NOMO-1 (cell line): ENCODE measurements at regions not wholly inside any gene's neighbourhood (a gene's known extent, or its start where the extent isn't known, plus 50 kb on each side); places are given as distances from the start of the nearest gene placed in this dataset.

Experiments
- DNase-seq, 2 experiments: peaks; one replicate each; lab custom pipeline; 2025; ENCODE audit not compliant: unreplicated experiment in 2 of 2; lab: John Stamatoyannopoulos, UW

DNA sequence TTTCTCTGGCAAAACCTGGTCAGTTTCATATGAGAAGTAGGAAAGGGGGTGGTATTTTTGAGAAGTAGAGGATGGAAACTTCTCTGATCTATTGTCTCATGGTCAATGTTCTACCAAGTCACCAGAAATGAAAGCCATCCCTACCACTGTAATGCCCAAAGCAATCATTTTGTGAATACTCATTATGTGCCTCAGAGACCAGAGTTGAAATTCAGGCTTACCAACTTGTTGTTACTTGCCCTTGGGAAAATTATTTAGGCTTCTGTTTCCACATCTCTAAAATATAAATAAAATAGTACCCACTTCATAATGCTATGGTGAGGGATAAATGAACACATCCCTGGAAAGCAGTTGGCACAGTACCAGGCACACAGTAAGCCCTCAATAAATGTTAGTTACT, 723.7 kb upstream of the TBX3 start:
- no peak for DNase-seq

- DNase-seq: no peak
Measured at GRCh38 chr12:115407036-115407435, 723.1 kb upstream of the TBX3 start.

DNA sequence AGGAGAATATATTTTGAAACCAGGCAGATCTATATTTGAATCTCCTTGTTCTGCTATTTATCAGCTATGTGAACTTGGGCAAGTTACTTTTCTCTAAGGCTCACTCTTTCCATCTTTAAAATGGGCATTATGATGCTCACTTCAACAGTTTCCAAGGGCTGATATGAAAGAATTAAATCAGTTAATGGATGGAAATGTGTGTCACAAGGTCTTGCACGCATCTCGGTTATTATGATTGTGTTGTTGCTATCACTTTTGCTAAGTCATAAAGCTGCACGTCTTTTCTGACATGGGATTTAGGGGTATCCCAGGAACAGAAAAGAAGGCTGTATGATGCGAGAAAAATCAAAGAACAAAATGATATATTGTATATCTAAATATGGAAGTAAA, 721.5 kb upstream of the TBX3 start:
- no peak for DNase-seq

DNA sequence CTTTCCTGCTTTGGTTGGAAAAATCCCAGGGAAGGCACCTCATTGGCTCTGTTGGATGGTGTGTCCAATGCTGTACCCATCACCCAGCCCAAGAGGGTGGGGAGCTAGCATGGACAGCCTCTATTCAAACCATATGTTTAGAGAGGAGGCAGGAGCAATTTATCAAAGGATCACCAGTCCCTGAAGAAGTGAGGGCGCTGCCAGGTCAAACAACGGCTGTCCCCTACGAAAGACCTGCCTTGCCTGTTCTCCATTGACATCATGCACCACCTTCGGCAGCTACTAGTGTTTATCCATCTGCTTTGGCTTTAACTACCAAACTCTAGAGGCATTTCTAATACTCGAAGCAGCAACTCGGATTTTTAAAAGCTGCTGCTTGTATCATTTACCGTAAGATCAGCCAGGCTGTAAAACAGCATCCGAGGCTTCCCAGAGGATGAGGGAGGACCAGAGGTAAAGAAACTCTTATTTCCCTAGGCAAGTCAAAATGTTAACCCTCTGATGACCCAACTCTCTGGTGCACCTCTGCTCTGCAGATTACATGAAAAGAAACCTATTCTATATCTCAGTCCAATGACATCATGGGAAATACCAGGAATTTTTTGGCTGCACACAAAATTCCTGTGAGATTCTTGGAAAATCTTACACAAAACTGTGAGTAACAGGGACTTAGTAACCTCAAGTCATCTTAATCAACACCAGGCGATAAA, 720.9 kb upstream of the TBX3 start:
- no peak for DNase-seq

- no peak for DNase-seq
Measured at GRCh38 chr12:115403689-115404088, 719.7 kb upstream of the TBX3 start.

- no peak for DNase-seq
Measured at GRCh38 chr12:115403253-115403652, 719.3 kb upstream of the TBX3 start.

- no peak for DNase-seq
Measured at GRCh38 chr12:115402443-115403180, 718.6 kb upstream of the TBX3 start.

GRCh38 chr12:115401761-115402160, 717.8 kb upstream of the TBX3 start:
- DNase-seq: no peak

- DNase-seq: no peak
Measured at GRCh38 chr12:115400011-115400410, 716.0 kb upstream of the TBX3 start.

- no peak for DNase-seq
Measured at GRCh38 chr12:115398311-115398781, 714.4 kb upstream of the TBX3 start.

DNA sequence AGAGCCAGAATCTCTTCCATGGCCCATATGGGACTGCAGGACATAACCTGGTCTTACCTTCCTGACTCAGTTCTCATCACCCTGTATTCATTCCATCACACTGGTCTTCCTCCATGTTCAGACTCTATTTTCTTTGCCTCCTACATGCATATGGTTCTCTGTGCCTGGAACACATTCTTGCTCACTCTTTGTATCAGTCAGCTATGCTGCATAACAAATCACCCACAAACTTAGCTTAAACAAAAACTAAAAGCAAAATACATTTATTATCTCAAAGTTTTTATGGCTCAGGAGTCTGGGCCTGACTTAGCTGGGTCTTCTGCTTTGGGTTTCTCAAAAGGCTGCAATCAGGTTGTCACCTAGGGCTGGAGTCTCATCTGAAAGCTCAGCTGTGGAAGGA, 712.6 kb upstream of the TBX3 start:
- DNase-seq: no peak

- no peak for DNase-seq
Measured at GRCh38 chr12:115394496-115395220, 710.7 kb upstream of the TBX3 start.

GRCh38 chr12:115388139-115388538, 704.2 kb upstream of the TBX3 start:
- DNase-seq: peak in 1 of 2 experiments; percentile 47

GRCh38 chr12:115387467-115387901, 703.5 kb upstream of the TBX3 start:
- DNase-seq: no peak

- DNase-seq: no peak
Measured at GRCh38 chr12:115386946-115387345, 703.0 kb upstream of the TBX3 start.

GRCh38 chr12:115385141-115385540, 701.2 kb upstream of the TBX3 start:
- DNase-seq: no peak

- no peak for DNase-seq
Measured at GRCh38 chr12:115384391-115384790, 700.4 kb upstream of the TBX3 start.

DNA sequence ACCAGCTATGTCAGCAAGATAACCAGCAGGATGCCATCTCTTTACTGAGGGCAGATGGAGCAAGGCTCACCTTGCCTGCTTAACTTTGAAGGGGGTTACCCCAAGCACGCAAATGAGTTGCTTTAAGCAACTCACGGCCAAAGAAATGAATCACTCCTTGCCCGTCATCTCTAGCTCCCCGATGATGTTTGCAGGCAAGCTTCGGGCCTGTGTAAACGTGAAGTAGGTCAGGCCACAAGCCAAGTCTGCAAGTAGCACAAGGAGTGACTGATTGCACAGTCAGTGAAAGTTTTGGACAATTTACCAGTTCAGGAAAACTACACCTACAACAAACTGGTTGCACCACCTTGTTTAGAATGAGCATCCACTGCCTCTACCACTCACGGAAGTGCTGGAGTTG, 699.7 kb upstream of the TBX3 start:
- DNase-seq: no peak

GRCh38 chr12:115382681-115383080, 698.7 kb upstream of the TBX3 start:
- DNase-seq: no peak

- peak; percentile 10 to 55 for DNase-seq
Measured at GRCh38 chr12:115380546-115381120, 696.7 kb upstream of the TBX3 start.

DNA sequence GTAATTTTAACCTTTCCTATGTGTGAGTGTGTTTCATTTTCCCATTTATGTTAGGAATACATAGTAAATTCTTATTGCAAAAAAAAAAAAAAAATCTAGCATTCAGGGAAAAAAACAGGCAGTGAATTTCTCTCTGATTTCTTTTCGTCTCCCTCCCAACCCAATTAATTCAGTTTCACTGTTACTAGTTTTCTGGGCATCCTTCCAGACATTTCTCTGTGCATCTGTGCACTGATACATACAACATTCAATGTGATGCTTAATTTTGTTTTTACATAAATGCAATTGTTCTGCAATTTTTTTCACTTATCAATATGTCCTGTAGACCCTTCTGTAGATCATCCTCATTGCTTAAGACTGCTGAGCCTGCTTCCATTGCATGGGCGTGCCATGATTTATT, 694.3 kb upstream of the TBX3 start:
- no peak for DNase-seq
